K562 (cell line): ENCODE measurements at regions not wholly inside any gene's neighbourhood (a gene's known extent, or its start where the extent isn't known, plus 50 kb on each side); places are given as distances from the start of the nearest gene placed in this dataset.

Experiments used
- BRF1 ChIP-seq: IDR thresholded peaks from 3 replicates; pipeline ENCODE4 v1.6.1; 2011; ENCODE audit warnings: borderline replicate concordance, mild to moderate bottlenecking; ENCODE audit not compliant: insufficient read length; ENCODE audit errors: extremely low read depth
- EZH2 ChIP-seq: IDR thresholded peaks from 2 replicates; pipeline ENCODE4 v1.6.1; 2012; ENCODE audit warnings: low read depth, mild to moderate bottlenecking, inconsistent platforms, low read length, borderline replicate concordance
- FOS ChIP-seq: IDR thresholded peaks from 3 replicates; pipeline ENCODE4 v1.6.1; 2011; ENCODE audit not compliant: insufficient read length; ENCODE audit errors: extremely low read depth
- POLR2A ChIP-seq: fragments of 450-650 bp; conservative IDR thresholded peaks from 2 replicates; pipeline ENCODE4 v1.6.1; 2016
- RAD51 ChIP-seq: fragments of 450-650 bp; IDR thresholded peaks from 2 replicates; pipeline ENCODE4 v1.7.1; 2016; ENCODE audit warnings: low read depth, mild to moderate bottlenecking, borderline replicate concordance
- SMARCA5 ChIP-seq: fragments of 450-650 bp; IDR thresholded peaks from 2 replicates; pipeline ENCODE4 v1.6.1; 2016
- TCF7 ChIP-seq: sonication (generic); IDR thresholded peaks from 2 replicates; pipeline ENCODE4 v1.6.1; 2016; ENCODE audit warnings: antibody characterized with exemption, borderline replicate concordance
- ZNF263 ChIP-seq: sonication (generic); formaldehyde crosslinking; IDR thresholded peaks from 2 replicates; pipeline ENCODE4 v1.8.0; 2022; ENCODE audit warnings: mild to moderate bottlenecking, missing genetic modification reagents, borderline replicate concordance
- TF ChIP-seq, protein P1 (sequence below), 3 experiments: IDR thresholded peaks in 2 of 3; conservative IDR thresholded peaks in 1 of 3; 2 replicates each; pipeline ENCODE4 v1.5.1; 2011 to 2012; ENCODE audit warnings: low read length in 3 of 3, mild to moderate bottlenecking in 3 of 3, control low read depth in 2 of 3, improper control_type of control experiment in 1 of 3, inconsistent platforms in 1 of 3, low read depth in 1 of 3, mixed read lengths in 1 of 3, moderate library complexity in 1 of 3; ENCODE audit not compliant: insufficient read depth in 2 of 3
- TF ChIP-seq, protein P2 (sequence below): fragments of 450-650 bp; IDR thresholded peaks from 2 replicates; pipeline ENCODE4 v1.6.1; 2016; ENCODE audit warnings: missing biosample characterization, missing genetic modification characterization

DNA sequence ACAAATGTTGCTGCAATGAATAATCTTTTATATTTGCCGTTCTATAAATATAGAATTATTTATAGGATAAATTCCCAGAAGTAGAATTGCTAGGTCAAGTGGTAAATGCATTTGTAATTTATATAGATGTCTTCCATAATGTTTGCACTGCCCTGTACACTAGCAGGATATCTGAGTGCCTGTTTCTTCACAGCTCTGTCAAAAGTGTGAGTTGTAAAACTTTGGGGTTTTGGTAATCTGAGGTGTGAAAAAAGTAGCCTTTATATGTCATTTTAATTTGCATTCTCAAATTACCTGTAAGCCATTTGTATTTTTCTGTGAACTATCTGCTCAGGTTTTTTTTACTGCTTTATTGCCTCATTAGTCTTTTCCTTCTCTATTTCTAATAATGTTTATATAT is 271.2 kb downstream of the NEBL start:
- TF ChIP-seq ZNF263 (CRISPR knock-in tag), result no peak
- TF ChIP-seq EZH2, result no peak
- no peak for TF ChIP-seq POLR2A
- TF ChIP-seq, protein P1, sequence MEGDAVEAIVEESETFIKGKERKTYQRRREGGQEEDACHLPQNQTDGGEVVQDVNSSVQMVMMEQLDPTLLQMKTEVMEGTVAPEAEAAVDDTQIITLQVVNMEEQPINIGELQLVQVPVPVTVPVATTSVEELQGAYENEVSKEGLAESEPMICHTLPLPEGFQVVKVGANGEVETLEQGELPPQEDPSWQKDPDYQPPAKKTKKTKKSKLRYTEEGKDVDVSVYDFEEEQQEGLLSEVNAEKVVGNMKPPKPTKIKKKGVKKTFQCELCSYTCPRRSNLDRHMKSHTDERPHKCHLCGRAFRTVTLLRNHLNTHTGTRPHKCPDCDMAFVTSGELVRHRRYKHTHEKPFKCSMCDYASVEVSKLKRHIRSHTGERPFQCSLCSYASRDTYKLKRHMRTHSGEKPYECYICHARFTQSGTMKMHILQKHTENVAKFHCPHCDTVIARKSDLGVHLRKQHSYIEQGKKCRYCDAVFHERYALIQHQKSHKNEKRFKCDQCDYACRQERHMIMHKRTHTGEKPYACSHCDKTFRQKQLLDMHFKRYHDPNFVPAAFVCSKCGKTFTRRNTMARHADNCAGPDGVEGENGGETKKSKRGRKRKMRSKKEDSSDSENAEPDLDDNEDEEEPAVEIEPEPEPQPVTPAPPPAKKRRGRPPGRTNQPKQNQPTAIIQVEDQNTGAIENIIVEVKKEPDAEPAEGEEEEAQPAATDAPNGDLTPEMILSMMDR (IDR thresholded peaks at IDR 0.05 in 2 of 3, conservative IDR thresholded peaks at IDR 0.05 in 1 of 3; ENCODE audit: insufficient read depth in 2 of 3, low read depth in 1 of 3, low read length in 3 of 3), result no peak
- TF ChIP-seq RAD51, result no peak
- no peak for TF ChIP-seq TCF7
- TF ChIP-seq BRF1, result no peak
- TF ChIP-seq SMARCA5, result no peak
- TF ChIP-seq, protein P2, sequence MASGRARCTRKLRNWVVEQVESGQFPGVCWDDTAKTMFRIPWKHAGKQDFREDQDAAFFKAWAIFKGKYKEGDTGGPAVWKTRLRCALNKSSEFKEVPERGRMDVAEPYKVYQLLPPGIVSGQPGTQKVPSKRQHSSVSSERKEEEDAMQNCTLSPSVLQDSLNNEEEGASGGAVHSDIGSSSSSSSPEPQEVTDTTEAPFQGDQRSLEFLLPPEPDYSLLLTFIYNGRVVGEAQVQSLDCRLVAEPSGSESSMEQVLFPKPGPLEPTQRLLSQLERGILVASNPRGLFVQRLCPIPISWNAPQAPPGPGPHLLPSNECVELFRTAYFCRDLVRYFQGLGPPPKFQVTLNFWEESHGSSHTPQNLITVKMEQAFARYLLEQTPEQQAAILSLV, result no peak
- no peak for TF ChIP-seq FOS
